ENCODE measurements at regions not wholly inside any gene's neighbourhood (a gene's known extent, or its start where the extent isn't known, plus 50 kb on each side); places are given as distances from the start of the nearest gene placed in this dataset.

- DNase-seq (ENCODE audit: extremely low read depth in 1 of 4, low spot score in 3 of 4) = no peak
- Histone ChIP-seq H2AFZ (ENCODE audit: low read depth, low read length) (no peak overlapping the region), H3K36me3 (ENCODE audit: control insufficient read depth, insufficient read depth, low read length) (no peaks in the 10 kb centered on the region), H3K9me3 (replicated peaks; ENCODE audit: control insufficient read depth, insufficient read depth, low read depth, low read length) (no peaks in the 10 kb centered on the region), H3K27me3 (ENCODE audit: control insufficient read depth in 2 of 2, insufficient read depth in 2 of 2, low read length in 2 of 2) (no peaks in the 10 kb centered on the region), H3K27ac (ENCODE audit: extremely low read depth, low read depth, low read length) (no peak overlapping the region), H3K9ac (ENCODE audit: insufficient read depth in 1 of 2, low read depth in 2 of 2, low read length in 2 of 2) (no peak overlapping the region), H3K4me1 (replicated peaks in 1 of 2; ENCODE audit: control insufficient read depth in 2 of 2, insufficient read depth in 2 of 2, low read length in 2 of 2) (no peaks in the 10 kb centered on the region), H4K20me1 (replicated peaks; ENCODE audit: control insufficient read depth, insufficient read depth, low read length) (no peaks in the 10 kb centered on the region), H3K4me2 (ENCODE audit: insufficient read depth, low read length) (no peak overlapping the region), H3K79me2 (ENCODE audit: control insufficient read depth, insufficient read depth, low read length) (no peaks in the 10 kb centered on the region), H3K9me1 (ENCODE audit: control insufficient read depth, insufficient read depth, low read length) (no peaks in the 10 kb centered on the region), H3K4me3 (no peak overlapping the region)
- ChIA-PET POLR2A (no interaction called here), CTCF (ENCODE audit: low intra/inter-chr PET ratio) (no interaction called here)
- ATAC-seq = no peak
- TF ChIP-seq, protein P1, sequence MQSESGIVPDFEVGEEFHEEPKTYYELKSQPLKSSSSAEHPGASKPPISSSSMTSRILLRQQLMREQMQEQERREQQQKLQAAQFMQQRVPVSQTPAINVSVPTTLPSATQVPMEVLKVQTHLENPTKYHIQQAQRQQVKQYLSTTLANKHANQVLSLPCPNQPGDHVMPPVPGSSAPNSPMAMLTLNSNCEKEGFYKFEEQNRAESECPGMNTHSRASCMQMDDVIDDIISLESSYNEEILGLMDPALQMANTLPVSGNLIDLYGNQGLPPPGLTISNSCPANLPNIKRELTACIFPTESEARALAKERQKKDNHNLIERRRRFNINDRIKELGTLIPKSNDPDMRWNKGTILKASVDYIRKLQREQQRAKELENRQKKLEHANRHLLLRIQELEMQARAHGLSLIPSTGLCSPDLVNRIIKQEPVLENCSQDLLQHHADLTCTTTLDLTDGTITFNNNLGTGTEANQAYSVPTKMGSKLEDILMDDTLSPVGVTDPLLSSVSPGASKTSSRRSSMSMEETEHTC (IDR thresholded peaks at IDR 0.05) = no peak
- TF ChIP-seq FUS (optimal IDR thresholded peaks at IDR 0.05; ENCODE audit: low read depth, low read length) = no peak
- TF ChIP-seq, protein P2, sequence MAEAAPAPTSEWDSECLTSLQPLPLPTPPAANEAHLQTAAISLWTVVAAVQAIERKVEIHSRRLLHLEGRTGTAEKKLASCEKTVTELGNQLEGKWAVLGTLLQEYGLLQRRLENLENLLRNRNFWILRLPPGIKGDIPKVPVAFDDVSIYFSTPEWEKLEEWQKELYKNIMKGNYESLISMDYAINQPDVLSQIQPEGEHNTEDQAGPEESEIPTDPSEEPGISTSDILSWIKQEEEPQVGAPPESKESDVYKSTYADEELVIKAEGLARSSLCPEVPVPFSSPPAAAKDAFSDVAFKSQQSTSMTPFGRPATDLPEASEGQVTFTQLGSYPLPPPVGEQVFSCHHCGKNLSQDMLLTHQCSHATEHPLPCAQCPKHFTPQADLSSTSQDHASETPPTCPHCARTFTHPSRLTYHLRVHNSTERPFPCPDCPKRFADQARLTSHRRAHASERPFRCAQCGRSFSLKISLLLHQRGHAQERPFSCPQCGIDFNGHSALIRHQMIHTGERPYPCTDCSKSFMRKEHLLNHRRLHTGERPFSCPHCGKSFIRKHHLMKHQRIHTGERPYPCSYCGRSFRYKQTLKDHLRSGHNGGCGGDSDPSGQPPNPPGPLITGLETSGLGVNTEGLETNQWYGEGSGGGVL (CRISPR knock-in tag; IDR thresholded peaks at IDR 0.05) = no peak
- TF ChIP-seq LCOR (CRISPR knock-in tag; IDR thresholded peaks at IDR 0.05) = no peak
- no peak for TF ChIP-seq ZNF785 (CRISPR knock-in tag; IDR thresholded peaks at IDR 0.05)
- TF ChIP-seq JUNB (CRISPR knock-in tag; conservative IDR thresholded peaks at IDR 0.05) = no peak
- TF ChIP-seq, protein P3, sequence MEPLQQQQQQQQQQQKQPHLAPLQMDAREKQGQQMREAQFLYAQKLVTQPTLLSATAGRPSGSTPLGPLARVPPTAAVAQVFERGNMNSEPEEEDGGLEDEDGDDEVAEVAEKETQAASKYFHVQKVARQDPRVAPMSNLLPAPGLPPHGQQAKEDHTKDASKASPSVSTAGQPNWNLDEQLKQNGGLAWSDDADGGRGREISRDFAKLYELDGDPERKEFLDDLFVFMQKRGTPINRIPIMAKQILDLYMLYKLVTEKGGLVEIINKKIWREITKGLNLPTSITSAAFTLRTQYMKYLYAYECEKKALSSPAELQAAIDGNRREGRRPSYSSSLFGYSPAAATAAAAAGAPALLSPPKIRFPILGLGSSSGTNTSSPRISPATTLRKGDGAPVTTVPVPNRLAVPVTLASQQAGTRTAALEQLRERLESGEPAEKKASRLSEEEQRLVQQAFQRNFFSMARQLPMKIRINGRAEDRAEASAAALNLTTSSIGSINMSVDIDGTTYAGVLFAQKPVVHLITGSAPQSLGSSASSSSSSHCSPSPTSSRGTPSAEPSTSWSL (CRISPR knock-in tag; IDR thresholded peaks at IDR 0.05; ENCODE audit: borderline replicate concordance) = no peak
- intact Hi-C loops (cut with micrococcal nuclease) (no loop called here), in situ Hi-C loops (cut with MboI) (no loop called here)
- BruUV-seq (replicated peaks) = no TSS peak
- no peak for FAIRE-seq
- 6% methylated on average over 3 of the region's 3 CpGs for WGBS (ENCODE audit: insufficient coverage, low coverage, missing lambda C conversion rate)
Observed at GRCh38 chr6:78222226-78222625, 569.4 kb downstream of the MEI4 start.

Measured in K562 (cell line).